GM10248 (cell line): ENCODE measurements at regions not wholly inside any gene's neighbourhood (a gene's known extent, or its start where the extent isn't known, plus 50 kb on each side); places are given as distances from the start of the nearest gene placed in this dataset.

Experiments
- CTCF ChIA-PET: fragments of 300-600 bp; sonication (Branson Sonifier 250); formaldehyde crosslinking; extraction: SDS; loops from one replicate; lab custom pipeline; 2021; ENCODE audit warnings: antibody characterized with exemption; lab: Yijun Ruan, JAX
- POLR2A ChIA-PET: fragments of 350-650 bp; sonication (Branson Sonifier 250); formaldehyde crosslinking; extraction: SDS; loops from one replicate; lab custom pipeline; 2020; ENCODE audit warnings: antibody characterized with exemption; lab: Yijun Ruan, JAX
- DNase-seq: peaks from one replicate; pipeline ENCODE4 v3.0.0; 2012; ENCODE audit errors: extremely low spot score
- TF ChIP-seq, protein P1 (sequence below): IDR thresholded peaks from 2 replicates; pipeline ENCODE4 v1.5.1; 2012; ENCODE audit warnings: mild to moderate bottlenecking, low read depth; ENCODE audit errors: extremely low read depth, missing control alignments, control extremely low read depth

GRCh38 chr2:5946225-5947115 is 254.3 kb downstream of the SOX11 start:
- CTCF ChIA-PET, result no interaction called here
- DNase-seq, result no peak
- POLR2A ChIA-PET, result no interaction called here

DNA sequence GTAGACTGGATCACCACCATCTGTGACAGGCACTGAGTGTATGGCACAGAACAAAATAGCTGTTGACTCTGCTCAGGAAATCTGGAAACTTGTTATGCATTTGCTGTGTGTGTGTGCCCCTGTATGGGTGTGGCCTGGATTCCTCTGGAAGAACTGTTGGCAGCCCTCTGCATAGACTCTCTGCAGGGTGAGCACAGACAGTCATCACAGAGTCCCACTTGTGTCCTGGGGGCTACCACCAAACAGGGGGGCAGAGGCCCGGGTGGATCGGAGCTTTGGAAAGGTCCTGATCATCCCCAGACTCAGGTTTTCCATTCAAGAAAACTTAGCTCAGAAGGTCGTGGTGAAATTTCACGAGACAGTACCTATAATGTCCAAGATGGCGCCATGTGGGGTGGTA is 258.6 kb downstream of the SOX11 start:
- TF ChIP-seq, protein P1, sequence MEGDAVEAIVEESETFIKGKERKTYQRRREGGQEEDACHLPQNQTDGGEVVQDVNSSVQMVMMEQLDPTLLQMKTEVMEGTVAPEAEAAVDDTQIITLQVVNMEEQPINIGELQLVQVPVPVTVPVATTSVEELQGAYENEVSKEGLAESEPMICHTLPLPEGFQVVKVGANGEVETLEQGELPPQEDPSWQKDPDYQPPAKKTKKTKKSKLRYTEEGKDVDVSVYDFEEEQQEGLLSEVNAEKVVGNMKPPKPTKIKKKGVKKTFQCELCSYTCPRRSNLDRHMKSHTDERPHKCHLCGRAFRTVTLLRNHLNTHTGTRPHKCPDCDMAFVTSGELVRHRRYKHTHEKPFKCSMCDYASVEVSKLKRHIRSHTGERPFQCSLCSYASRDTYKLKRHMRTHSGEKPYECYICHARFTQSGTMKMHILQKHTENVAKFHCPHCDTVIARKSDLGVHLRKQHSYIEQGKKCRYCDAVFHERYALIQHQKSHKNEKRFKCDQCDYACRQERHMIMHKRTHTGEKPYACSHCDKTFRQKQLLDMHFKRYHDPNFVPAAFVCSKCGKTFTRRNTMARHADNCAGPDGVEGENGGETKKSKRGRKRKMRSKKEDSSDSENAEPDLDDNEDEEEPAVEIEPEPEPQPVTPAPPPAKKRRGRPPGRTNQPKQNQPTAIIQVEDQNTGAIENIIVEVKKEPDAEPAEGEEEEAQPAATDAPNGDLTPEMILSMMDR, result no peak
- CTCF ChIA-PET, result no interaction called here
- POLR2A ChIA-PET, result no interaction called here
- DNase-seq, result no peak

More at GRCh38 chr2:5946225-5947115, 254.3 kb downstream of the SOX11 start:
- TF ChIP-seq, protein P1, result no peak

DNA sequence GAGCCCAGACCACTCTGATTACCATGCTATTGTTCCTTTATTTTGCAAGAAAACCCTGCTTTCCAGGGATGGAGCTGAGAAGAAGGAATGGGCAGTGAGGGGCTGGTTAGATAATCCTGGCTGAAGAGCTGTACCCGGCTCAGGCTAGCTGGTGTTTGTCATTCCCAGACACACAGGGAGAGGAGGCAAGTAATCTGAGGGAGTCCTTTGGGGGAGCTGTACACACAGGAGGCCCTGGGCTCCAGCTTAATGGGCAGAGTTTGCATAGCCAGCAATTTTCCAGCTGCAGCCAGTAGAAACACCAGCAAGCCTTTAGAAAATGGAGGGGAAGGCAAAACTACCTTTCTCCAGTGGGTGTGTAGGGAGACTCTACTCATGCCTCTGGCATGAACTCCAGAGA is 259.3 kb downstream of the SOX11 start:
- ChIA-PET POLR2A (no interaction called here), CTCF (interaction anchor here (1.2 kb wide), 1 partner anchor 12 kb away, joined by 3 read pairs; no protein-coding TSS in a partner anchor)
- TF ChIP-seq, protein P1, result no peak
- DNase-seq, result no peak

DNA sequence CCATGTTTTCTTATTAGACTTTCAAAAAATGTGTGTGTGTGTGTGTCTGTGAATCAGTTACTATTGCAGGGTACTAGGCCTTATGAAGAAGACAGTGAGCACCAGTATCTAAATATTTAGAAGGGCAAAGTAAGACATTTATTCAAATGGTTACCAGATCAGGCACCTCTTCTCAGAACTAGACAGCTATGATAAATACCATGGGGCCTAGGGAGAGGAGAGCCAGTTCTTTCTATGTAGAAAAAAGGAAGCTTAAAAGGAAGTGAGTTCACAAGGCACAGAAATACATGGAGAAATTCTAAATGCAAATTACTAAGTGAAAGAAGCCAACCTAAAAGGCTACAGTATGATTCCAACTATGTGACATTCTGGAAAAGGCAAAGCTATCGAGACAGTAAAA is 261.3 kb downstream of the SOX11 start:
- no peak for DNase-seq
- ChIA-PET CTCF (no interaction called here), POLR2A (no interaction called here)
- TF ChIP-seq, protein P1, result no peak

GRCh38 chr2:5954509-5954908 is 262.3 kb downstream of the SOX11 start:
- no peak for DNase-seq
- TF ChIP-seq, protein P1, result no peak
- ChIA-PET CTCF (no interaction called here), POLR2A (no interaction called here)

GRCh38 chr2:5955921-5956320 is 263.7 kb downstream of the SOX11 start:
- DNase-seq, result no peak
- CTCF ChIA-PET, result no interaction called here
- POLR2A ChIA-PET, result no interaction called here
- TF ChIP-seq, protein P1, result no peak
